ENCODE measurements at regions not wholly inside any gene's neighbourhood (a gene's known extent, or its start where the extent isn't known, plus 50 kb on each side); places are given as distances from the start of the nearest gene placed in this dataset.

DNA sequence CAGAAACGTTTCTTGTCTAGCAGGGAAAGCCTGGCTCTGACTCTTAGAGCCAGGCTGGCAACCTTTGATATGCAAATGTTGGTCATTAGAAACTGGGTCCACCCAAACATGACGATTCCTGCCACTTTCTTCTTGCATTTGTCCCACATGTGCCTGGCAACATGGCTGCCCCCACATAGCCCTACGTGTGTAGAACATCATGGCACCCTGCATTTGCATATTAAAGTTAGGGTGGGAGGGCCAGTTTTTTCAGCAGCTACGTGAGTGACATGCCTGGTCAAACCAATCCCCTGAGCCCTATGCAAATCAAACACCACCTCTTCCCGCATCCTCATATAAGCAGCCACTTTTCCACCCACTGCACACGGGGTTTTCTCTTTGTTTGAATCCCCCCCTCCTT, 95.0 kb downstream of the LIG4 start:
- TF ChIP-seq, protein P1, sequence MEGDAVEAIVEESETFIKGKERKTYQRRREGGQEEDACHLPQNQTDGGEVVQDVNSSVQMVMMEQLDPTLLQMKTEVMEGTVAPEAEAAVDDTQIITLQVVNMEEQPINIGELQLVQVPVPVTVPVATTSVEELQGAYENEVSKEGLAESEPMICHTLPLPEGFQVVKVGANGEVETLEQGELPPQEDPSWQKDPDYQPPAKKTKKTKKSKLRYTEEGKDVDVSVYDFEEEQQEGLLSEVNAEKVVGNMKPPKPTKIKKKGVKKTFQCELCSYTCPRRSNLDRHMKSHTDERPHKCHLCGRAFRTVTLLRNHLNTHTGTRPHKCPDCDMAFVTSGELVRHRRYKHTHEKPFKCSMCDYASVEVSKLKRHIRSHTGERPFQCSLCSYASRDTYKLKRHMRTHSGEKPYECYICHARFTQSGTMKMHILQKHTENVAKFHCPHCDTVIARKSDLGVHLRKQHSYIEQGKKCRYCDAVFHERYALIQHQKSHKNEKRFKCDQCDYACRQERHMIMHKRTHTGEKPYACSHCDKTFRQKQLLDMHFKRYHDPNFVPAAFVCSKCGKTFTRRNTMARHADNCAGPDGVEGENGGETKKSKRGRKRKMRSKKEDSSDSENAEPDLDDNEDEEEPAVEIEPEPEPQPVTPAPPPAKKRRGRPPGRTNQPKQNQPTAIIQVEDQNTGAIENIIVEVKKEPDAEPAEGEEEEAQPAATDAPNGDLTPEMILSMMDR (IDR thresholded peaks at IDR 0.05; ENCODE audit: poor library complexity) = no peak
- TF ChIP-seq EZH2 (IDR thresholded peaks at IDR 0.05; ENCODE audit: borderline replicate concordance) = no peak

Data from hepatocyte (in vitro differentiated cells).